GM12878 (cell line): ENCODE measurements at regions not wholly inside any gene's neighbourhood (a gene's known extent, or its start where the extent isn't known, plus 50 kb on each side); places are given as distances from the start of the nearest gene placed in this dataset.

Source experiments
- ATAC-seq: fragments of 200-7000 bp; cut with Tn5 transposase; 3 replicates; pipeline ENCODE4 v1.9.1; 2020; ENCODE audit warnings: mild to moderate bottlenecking, moderate library complexity
- BruUV-seq: library from RNA; stranded (reverse); fragments of 400-500 nt; replicated peaks from 2 replicates; lab custom pipeline; 2021; lab: Mats Ljungman, UMichigan
- CTCF ChIA-PET: fragments of 300-600 bp; sonication (Branson Sonifier 250); formaldehyde crosslinking; extraction: SDS; loops from one replicate; lab custom pipeline; 2021; ENCODE audit warnings: inconsistent platforms; lab: Yijun Ruan, JAX
- POLR2A ChIA-PET: fragments of 350-600 bp; formaldehyde crosslinking; extraction: SDS; loops from one replicate; lab custom pipeline; 2021; ENCODE audit warnings: inconsistent platforms; lab: Charles Lee
- RAD21 ChIA-PET: fragments of 300-600 bp; sonication (Branson Sonifier 250); formaldehyde crosslinking; loops from one replicate; lab custom pipeline; 2023; ENCODE audit warnings: antibody characterized with exemption; ENCODE audit not compliant: unreplicated experiment; lab: Charles Lee
- SMC1A ChIA-PET: fragments of 300-600 bp; sonication (Branson Sonifier 250); formaldehyde crosslinking; loops from one replicate; lab custom pipeline; 2023; ENCODE audit not compliant: unreplicated experiment, uncharacterized antibody; lab: Charles Lee
- DNase-seq: peaks from one replicate; pipeline ENCODE4 v3.0.0-alpha.2; 2011; ENCODE audit warnings: low read depth, low spot score
- FAIRE-seq: peaks from 3 replicates; lab custom pipeline; 2011; peaks lifted over from hg19 to GRCh38; lab: Jason Lieb, UNC
- H2AFZ ChIP-seq: 2 replicates; pipeline ENCODE4 v1.6.0; 2011; ENCODE audit warnings: low read depth, low read length, control low read depth; ENCODE audit not compliant: control insufficient read depth
- H3K27ac ChIP-seq: 2 replicates; pipeline ENCODE4 v1.5.1; 2011; ENCODE audit warnings: control low read depth; ENCODE audit not compliant: control insufficient read depth, insufficient read depth
- H3K27me3 ChIP-seq, 2 experiments: replicated peaks in 1 of 2; 2 replicates each; pipeline versions ENCODE4 v1.6.0 to v1.6.1; 2011; ENCODE audit warnings: low read length in 1 of 2; ENCODE audit not compliant: control insufficient read depth in 2 of 2, insufficient read depth in 2 of 2
- H3K36me3 ChIP-seq, 2 experiments: 2 replicates each; pipeline ENCODE4 v1.5.1; 2011; ENCODE audit warnings: low read length in 1 of 2; ENCODE audit not compliant: control insufficient read depth in 2 of 2, insufficient read depth in 2 of 2
- H3K4me1 ChIP-seq: 2 replicates; pipeline ENCODE4 v1.6.1; 2011; ENCODE audit warnings: mild to moderate bottlenecking, low read length, moderate library complexity, mixed read lengths; ENCODE audit not compliant: control insufficient read depth, insufficient read depth
- H3K4me2 ChIP-seq: 2 replicates; pipeline ENCODE4 v1.6.0; 2011; ENCODE audit warnings: control low read depth; ENCODE audit not compliant: control insufficient read depth, insufficient read depth
- H3K4me3 ChIP-seq: fragments of 200-600 bp; sonication (generic); 2 replicates; pipeline ENCODE4 v1.5.1; 2016
- H3K79me2 ChIP-seq: 2 replicates; pipeline ENCODE4 v1.6.0; 2011; ENCODE audit warnings: low read length; ENCODE audit not compliant: control insufficient read depth, insufficient read depth
- H3K9ac ChIP-seq: 2 replicates; pipeline ENCODE4 v1.8.0; 2011; ENCODE audit warnings: low read length, control low read depth, mixed read lengths; ENCODE audit not compliant: control insufficient read depth, insufficient read depth
- H3K9me3 ChIP-seq: replicated peaks from 3 replicates; pipeline ENCODE4 v1.5.1; 2011; ENCODE audit warnings: mild to moderate bottlenecking, low read length; ENCODE audit not compliant: control insufficient read depth, insufficient read depth
- H4K20me1 ChIP-seq: 2 replicates; pipeline ENCODE4 v1.6.0; 2011; ENCODE audit not compliant: control insufficient read depth, insufficient read depth
- BACH1 ChIP-seq: fragments of 450-650 bp; IDR thresholded peaks from 2 replicates; pipeline ENCODE4 v1.6.1; 2017; ENCODE audit warnings: mild to moderate bottlenecking, borderline replicate concordance
- CHD4 ChIP-seq: fragments of 200-600 bp; sonication (generic); IDR thresholded peaks from 2 replicates; pipeline ENCODE4 v1.6.1; 2016; ENCODE audit warnings: mild to moderate bottlenecking
- CREB1 ChIP-seq: IDR thresholded peaks from 2 replicates; pipeline ENCODE4 v1.6.1; 2012; ENCODE audit warnings: low read depth, mild to moderate bottlenecking, inconsistent platforms
- CREM ChIP-seq: IDR thresholded peaks from 2 replicates; pipeline ENCODE4 v1.6.1; 2014; ENCODE audit warnings: antibody characterized with exemption, low read depth
- DPF2 ChIP-seq: fragments of 450-650 bp; IDR thresholded peaks from 2 replicates; pipeline ENCODE4 v1.6.1; 2017; ENCODE audit warnings: mild to moderate bottlenecking
- E4F1 ChIP-seq: fragments of 450-650 bp; IDR thresholded peaks from 2 replicates; pipeline ENCODE4 v1.6.1; 2018; ENCODE audit warnings: borderline replicate concordance, mild to moderate bottlenecking; ENCODE audit not compliant: partially characterized antibody
- GABPA ChIP-seq: IDR thresholded peaks from 2 replicates; pipeline ENCODE4 v1.6.1; 2014; ENCODE audit warnings: antibody characterized with exemption, low read depth, mild to moderate bottlenecking, inconsistent platforms
- KAT2A ChIP-seq: conservative IDR thresholded peaks from 2 replicates; pipeline ENCODE4 v1.6.1; 2011; ENCODE audit warnings: low read depth, low read length; ENCODE audit not compliant: control insufficient read depth
- KDM1A ChIP-seq: fragments of 200-600 bp; sonication (generic); IDR thresholded peaks from 2 replicates; pipeline ENCODE4 v1.6.1; 2016; ENCODE audit warnings: borderline replicate concordance
- MEF2B ChIP-seq: fragments of 450-650 bp; IDR thresholded peaks from 2 replicates; pipeline ENCODE4 v1.6.1; 2018; ENCODE audit warnings: mild to moderate bottlenecking, moderate library complexity; ENCODE audit not compliant: partially characterized antibody, poor library complexity, severe bottlenecking
- NBN ChIP-seq: fragments of 450-650 bp; IDR thresholded peaks from 2 replicates; pipeline ENCODE4 v1.6.1; 2016
- RUNX3 ChIP-seq: IDR thresholded peaks from 2 replicates; pipeline ENCODE4 v1.6.1; 2012; ENCODE audit warnings: low read length, inconsistent platforms
- SPI1 ChIP-seq: IDR thresholded peaks from 2 replicates; pipeline ENCODE4 v1.6.1; 2011; ENCODE audit warnings: low read depth, mild to moderate bottlenecking, low read length, moderate library complexity, borderline replicate concordance; ENCODE audit not compliant: insufficient read depth
- STAT3 ChIP-seq: IDR thresholded peaks from 2 replicates; pipeline ENCODE4 v1.6.1; 2011; ENCODE audit warnings: low read depth, low read length, improper control_type of control experiment
- whole genome bisulfite sequencing: methylation state at CpG from one replicate; pipeline ENCODE4 v1.1.6; 2016; ENCODE audit warnings: low lambda C conversion rate; ENCODE audit not compliant: insufficient replicate concordance, insufficient coverage; ENCODE audit errors: missing lambda C conversion rate; 5-methylcytosine and 5-hydroxymethylcytosine counted together
- in situ Hi-C: fragments of 300-500 bp; cut with MboI; formaldehyde crosslinking; loops from 9 replicates; pipeline ENCODE4 v1.14.3; 2018; ENCODE audit warnings: mixed read lengths
- intact Hi-C: fragments of 100-400 bp; cut with micrococcal nuclease; formaldehyde crosslinking; loops from one replicate; pipeline ENCODE4 v1.14.2; 2022; ENCODE audit not compliant: unreplicated experiment
- TF ChIP-seq, protein P1 (sequence below): fragments of 450-650 bp; formaldehyde crosslinking; IDR thresholded peaks from 2 replicates; pipeline ENCODE4 v1.5.0; 2022; ENCODE audit warnings: mild to moderate bottlenecking, missing genetic modification characterization
- TF ChIP-seq, protein P2 (sequence below): fragments of 450-650 bp; IDR thresholded peaks from 2 replicates; pipeline ENCODE4 v1.6.1; 2017; ENCODE audit warnings: mild to moderate bottlenecking, moderate library complexity

GRCh38 chr6:54993948-54994347, 147.4 kb downstream of the FAM83B start:
- H3K9me3 ChIP-seq: no peaks in the 10 kb centered on the region
- TF ChIP-seq NBN: no peak
- no peak for TF ChIP-seq KAT2A
- TF ChIP-seq MEF2B: no peak
- no peak for TF ChIP-seq RUNX3
- TF ChIP-seq CREB1: no peak
- no peak for TF ChIP-seq E4F1
- TF ChIP-seq BACH1: no peak
- TF ChIP-seq GABPA: no peak
- TF ChIP-seq DPF2: no peak
- TF ChIP-seq, protein P1, sequence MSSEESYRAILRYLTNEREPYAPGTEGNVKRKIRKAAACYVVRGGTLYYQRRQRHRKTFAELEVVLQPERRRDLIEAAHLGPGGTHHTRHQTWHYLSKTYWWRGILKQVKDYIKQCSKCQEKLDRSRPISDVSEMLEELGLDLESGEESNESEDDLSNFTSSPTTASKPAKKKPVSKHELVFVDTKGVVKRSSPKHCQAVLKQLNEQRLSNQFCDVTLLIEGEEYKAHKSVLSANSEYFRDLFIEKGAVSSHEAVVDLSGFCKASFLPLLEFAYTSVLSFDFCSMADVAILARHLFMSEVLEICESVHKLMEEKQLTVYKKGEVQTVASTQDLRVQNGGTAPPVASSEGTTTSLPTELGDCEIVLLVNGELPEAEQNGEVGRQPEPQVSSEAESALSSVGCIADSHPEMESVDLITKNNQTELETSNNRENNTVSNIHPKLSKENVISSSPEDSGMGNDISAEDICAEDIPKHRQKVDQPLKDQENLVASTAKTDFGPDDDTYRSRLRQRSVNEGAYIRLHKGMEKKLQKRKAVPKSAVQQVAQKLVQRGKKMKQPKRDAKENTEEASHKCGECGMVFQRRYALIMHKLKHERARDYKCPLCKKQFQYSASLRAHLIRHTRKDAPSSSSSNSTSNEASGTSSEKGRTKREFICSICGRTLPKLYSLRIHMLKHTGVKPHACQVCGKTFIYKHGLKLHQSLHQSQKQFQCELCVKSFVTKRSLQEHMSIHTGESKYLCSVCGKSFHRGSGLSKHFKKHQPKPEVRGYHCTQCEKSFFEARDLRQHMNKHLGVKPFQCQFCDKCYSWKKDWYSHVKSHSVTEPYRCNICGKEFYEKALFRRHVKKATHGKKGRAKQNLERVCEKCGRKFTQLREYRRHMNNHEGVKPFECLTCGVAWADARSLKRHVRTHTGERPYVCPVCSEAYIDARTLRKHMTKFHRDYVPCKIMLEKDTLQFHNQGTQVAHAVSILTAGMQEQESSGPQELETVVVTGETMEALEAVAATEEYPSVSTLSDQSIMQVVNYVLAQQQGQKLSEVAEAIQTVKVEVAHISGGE (CRISPR knock-in tag): no peak
- no peak for TF ChIP-seq CHD4
- TF ChIP-seq, protein P2, sequence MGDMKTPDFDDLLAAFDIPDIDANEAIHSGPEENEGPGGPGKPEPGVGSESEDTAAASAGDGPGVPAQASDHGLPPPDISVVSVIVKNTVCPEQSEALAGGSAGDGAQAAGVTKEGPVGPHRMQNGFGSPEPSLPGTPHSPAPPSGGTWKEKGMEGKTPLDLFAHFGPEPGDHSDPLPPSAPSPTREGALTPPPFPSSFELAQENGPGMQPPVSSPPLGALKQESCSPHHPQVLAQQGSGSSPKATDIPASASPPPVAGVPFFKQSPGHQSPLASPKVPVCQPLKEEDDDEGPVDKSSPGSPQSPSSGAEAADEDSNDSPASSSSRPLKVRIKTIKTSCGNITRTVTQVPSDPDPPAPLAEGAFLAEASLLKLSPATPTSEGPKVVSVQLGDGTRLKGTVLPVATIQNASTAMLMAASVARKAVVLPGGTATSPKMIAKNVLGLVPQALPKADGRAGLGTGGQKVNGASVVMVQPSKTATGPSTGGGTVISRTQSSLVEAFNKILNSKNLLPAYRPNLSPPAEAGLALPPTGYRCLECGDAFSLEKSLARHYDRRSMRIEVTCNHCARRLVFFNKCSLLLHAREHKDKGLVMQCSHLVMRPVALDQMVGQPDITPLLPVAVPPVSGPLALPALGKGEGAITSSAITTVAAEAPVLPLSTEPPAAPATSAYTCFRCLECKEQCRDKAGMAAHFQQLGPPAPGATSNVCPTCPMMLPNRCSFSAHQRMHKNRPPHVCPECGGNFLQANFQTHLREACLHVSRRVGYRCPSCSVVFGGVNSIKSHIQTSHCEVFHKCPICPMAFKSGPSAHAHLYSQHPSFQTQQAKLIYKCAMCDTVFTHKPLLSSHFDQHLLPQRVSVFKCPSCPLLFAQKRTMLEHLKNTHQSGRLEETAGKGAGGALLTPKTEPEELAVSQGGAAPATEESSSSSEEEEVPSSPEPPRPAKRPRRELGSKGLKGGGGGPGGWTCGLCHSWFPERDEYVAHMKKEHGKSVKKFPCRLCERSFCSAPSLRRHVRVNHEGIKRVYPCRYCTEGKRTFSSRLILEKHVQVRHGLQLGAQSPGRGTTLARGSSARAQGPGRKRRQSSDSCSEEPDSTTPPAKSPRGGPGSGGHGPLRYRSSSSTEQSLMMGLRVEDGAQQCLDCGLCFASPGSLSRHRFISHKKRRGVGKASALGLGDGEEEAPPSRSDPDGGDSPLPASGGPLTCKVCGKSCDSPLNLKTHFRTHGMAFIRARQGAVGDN: no peak
- no peak for TF ChIP-seq KDM1A
- TF ChIP-seq SPI1: no peak
- no peak for TF ChIP-seq STAT3
- no peak for TF ChIP-seq CREM
- TF ChIP-seq, all 136 proteins: peak for 0
- ChIA-PET RAD21 (no interaction called here), POLR2A (no interaction called here), CTCF (interaction anchor here (0.7 to 6.5 kb wide), 6 partner anchors 8 to 297 kb away, joined by 3 to 48 read pairs (median 4); no protein-coding TSS in a partner anchor), SMC1A (interaction anchor here (0.9 to 4.3 kb wide), 2 partner anchors 72 to 276 kb away, joined by 3 to 27 read pairs; no protein-coding TSS in a partner anchor)
- H3K27ac ChIP-seq: no peak overlapping the region
- FAIRE-seq (no peak), ATAC-seq (no peak), DNase-seq (no peak)
- no peaks in the 10 kb centered on the region for H3K27me3 ChIP-seq
- no peaks in the 10 kb centered on the region for H3K4me1 ChIP-seq
- H3K4me2 ChIP-seq: no peak overlapping the region
- no peak overlapping the region for H3K4me3 ChIP-seq
- in situ Hi-C loops: no loop called here
- intact Hi-C loops: loop anchor here (1.0 to 5.0 kb wide), 2 partner anchors 276 to 1007 kb away; no protein-coding TSS in a partner anchor
- no TSS peak for BruUV-seq
- WGBS: 17% methylated on average over 2 of the region's 2 CpGs
- no peaks in the 10 kb centered on the region for H4K20me1 ChIP-seq
- no peak overlapping the region for H2AFZ ChIP-seq
- no peaks in the 10 kb centered on the region for H3K36me3 ChIP-seq
- no peak overlapping the region for H3K9ac ChIP-seq
- no peaks in the 10 kb centered on the region for H3K79me2 ChIP-seq
